Endothelial cell (in vitro differentiated cells): ENCODE measurements at regions not wholly inside any gene's neighbourhood (a gene's known extent, or its start where the extent isn't known, plus 50 kb on each side); places are given as distances from the start of the nearest gene placed in this dataset.

Source experiments
- DNase-seq: peaks from one replicate; pipeline ENCODE4 v3.0.0; 2021; ENCODE audit warnings: low spot score
- H3K27ac Mint-ChIP-seq: one replicate; pipeline ENCODE4 v1.8.0; 2021; ENCODE audit warnings: mixed read lengths, inconsistent platforms; ENCODE audit not compliant: unreplicated experiment
- H3K27me3 Mint-ChIP-seq: one replicate; pipeline ENCODE4 v1.8.0; 2021; ENCODE audit warnings: mild to moderate bottlenecking, moderate library complexity, mixed read lengths, inconsistent platforms; ENCODE audit not compliant: unreplicated experiment
- H3K36me3 Mint-ChIP-seq: one replicate; pipeline ENCODE4 v1.8.0; 2021; ENCODE audit warnings: mild to moderate bottlenecking, low read depth, mixed read lengths, inconsistent platforms; ENCODE audit not compliant: unreplicated experiment
- H3K4me1 Mint-ChIP-seq: one replicate; pipeline ENCODE4 v1.8.0; 2021; ENCODE audit warnings: mild to moderate bottlenecking, mixed read lengths, inconsistent platforms; ENCODE audit not compliant: unreplicated experiment
- H3K4me3 Mint-ChIP-seq: one replicate; pipeline ENCODE4 v1.8.0; 2021; ENCODE audit warnings: mild to moderate bottlenecking, mixed read lengths, inconsistent platforms; ENCODE audit not compliant: unreplicated experiment
- H3K9me3 Mint-ChIP-seq: one replicate; pipeline ENCODE4 v1.8.0; 2021; ENCODE audit warnings: mixed read lengths, inconsistent platforms; ENCODE audit not compliant: unreplicated experiment
- TF ChIP-seq, protein P1 (sequence below): fragments of 200-600 bp; sonication (generic); IDR thresholded peaks from one replicate; pipeline ENCODE4 v1.5.0; 2021; ENCODE audit warnings: antibody characterized with exemption; ENCODE audit not compliant: unreplicated experiment

DNA sequence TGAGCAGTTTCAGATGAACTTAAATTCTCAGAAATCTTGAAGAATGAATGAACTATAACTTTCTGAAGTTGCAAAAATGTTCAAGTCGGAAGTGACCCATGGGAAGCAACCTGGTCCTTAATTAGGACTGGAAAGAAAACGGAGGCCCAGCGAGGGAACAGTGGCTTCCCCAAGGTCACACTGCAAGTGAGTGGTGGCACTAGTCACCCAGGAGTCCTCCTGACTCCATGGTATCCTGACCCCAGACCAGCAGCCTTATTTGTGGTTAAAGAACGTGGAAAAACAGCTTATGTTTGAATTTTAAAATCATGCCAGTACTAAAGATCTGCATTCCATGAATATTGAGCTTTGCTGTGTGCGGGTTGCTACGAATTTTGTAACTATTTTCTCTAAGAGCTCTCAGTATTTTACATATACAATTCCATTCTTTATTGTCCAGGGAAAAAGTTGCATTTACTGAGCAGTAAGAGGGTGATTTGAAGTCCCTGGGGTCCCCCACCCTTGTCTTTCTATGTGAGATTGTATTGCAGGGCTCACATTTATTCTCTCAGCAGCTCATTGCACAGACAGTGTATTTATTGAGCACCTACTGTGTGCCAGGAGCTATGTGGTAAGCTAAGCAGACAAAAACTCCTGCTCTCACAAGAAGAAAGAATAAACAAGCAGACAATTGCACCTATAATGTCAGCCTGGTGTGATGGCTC is 61.6 kb upstream of the ATP5PO start:
- Mint-ChIP-seq H3K27ac (no peak overlapping the region), H3K9me3 (no peaks in the 10 kb centered on the region), H3K36me3 (no peaks in the 10 kb centered on the region), H3K4me3 (no peak overlapping the region), H3K4me1 (peaks cover 23% of the 10 kb centered on the region), H3K27me3 (no peaks in the 10 kb centered on the region)
- TF ChIP-seq, protein P1, sequence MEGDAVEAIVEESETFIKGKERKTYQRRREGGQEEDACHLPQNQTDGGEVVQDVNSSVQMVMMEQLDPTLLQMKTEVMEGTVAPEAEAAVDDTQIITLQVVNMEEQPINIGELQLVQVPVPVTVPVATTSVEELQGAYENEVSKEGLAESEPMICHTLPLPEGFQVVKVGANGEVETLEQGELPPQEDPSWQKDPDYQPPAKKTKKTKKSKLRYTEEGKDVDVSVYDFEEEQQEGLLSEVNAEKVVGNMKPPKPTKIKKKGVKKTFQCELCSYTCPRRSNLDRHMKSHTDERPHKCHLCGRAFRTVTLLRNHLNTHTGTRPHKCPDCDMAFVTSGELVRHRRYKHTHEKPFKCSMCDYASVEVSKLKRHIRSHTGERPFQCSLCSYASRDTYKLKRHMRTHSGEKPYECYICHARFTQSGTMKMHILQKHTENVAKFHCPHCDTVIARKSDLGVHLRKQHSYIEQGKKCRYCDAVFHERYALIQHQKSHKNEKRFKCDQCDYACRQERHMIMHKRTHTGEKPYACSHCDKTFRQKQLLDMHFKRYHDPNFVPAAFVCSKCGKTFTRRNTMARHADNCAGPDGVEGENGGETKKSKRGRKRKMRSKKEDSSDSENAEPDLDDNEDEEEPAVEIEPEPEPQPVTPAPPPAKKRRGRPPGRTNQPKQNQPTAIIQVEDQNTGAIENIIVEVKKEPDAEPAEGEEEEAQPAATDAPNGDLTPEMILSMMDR, result no peak
- no peak for DNase-seq

DNA sequence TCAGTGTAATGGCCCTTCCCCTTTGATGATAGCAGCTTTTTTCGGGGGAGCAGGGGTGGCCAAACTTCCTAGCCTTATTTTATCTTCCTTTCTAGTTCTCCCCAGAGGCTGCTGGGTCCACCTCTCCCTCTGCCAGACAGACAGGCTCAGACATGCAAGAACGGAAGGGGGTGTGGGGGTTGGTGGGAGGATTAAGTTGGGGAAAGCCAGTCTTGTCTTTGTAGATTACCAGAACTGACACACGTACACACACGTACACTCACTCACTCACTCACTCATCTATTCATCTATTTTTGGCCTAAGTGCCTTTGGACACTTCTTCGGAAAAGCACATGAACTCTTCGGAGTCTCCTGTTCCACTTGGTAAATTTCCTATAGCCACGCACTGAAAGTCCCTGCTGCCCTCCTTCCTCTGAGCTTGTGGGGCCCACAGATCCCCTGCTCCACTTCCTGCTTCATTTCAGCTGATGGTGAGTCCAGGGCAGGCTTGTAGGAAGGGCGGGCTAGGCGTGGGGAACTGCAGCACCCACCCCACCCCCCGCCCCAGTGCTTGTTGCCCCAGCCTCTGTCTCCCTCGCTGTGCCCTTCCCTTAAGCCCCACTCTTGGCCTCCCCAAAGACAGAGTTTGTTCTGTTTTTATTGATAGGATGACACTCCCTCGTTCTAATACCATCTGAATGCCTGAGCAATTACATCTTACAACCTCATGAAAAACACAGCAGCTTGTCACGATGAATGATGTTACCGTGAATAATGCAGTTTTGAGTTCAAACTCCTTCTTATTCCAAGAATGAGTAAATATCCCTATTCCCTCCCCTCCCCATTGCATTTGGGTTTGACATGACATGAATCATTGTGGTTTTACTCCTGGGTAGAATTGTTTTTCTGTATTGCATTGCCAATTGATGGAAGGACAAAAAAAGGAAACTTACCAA is 60.7 kb upstream of the ATP5PO start:
- peak overlapping the region; percentile 65 for H3K27ac Mint-ChIP-seq
- no peak for DNase-seq
- TF ChIP-seq, protein P1, result no peak
- H3K9me3 Mint-ChIP-seq, result no peaks in the 10 kb centered on the region
- H3K27me3 Mint-ChIP-seq, result no peaks in the 10 kb centered on the region
- peaks cover 27% of the 10 kb centered on the region for H3K4me1 Mint-ChIP-seq
- H3K4me3 Mint-ChIP-seq, result no peak overlapping the region
- no peaks in the 10 kb centered on the region for H3K36me3 Mint-ChIP-seq

DNA sequence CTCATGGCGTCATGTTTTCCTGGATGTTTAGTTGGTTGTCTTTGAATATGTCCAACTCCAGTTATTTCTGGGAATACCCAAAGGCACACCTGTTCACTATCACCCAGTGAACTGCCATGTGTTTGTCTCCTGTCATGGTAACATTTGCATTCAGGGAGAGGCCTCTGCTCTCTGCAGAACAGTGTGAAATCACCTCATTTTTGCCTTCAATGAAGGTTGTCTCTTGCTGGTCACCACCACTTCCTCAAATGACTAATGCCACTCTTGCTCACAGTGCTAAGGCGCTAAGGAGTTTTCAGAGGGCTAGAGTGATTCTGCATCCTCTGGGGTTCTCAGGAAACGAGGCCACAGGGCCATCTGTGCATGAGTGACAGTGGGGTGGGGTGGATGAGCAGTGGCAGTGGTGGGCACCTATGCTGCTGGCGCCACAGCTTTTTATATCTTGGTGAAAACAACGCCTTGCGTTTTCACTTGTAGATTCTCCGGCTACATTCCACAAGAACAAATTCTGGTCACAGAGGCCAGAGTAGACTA is 60.0 kb upstream of the ATP5PO start:
- no peaks in the 10 kb centered on the region for H3K36me3 Mint-ChIP-seq
- H3K27me3 Mint-ChIP-seq, result no peaks in the 10 kb centered on the region
- H3K9me3 Mint-ChIP-seq, result no peaks in the 10 kb centered on the region
- H3K4me3 Mint-ChIP-seq, result no peak overlapping the region
- no peak overlapping the region for H3K27ac Mint-ChIP-seq
- peaks cover 29% of the 10 kb centered on the region for H3K4me1 Mint-ChIP-seq
- TF ChIP-seq, protein P1, result no peak
- no peak for DNase-seq

DNA sequence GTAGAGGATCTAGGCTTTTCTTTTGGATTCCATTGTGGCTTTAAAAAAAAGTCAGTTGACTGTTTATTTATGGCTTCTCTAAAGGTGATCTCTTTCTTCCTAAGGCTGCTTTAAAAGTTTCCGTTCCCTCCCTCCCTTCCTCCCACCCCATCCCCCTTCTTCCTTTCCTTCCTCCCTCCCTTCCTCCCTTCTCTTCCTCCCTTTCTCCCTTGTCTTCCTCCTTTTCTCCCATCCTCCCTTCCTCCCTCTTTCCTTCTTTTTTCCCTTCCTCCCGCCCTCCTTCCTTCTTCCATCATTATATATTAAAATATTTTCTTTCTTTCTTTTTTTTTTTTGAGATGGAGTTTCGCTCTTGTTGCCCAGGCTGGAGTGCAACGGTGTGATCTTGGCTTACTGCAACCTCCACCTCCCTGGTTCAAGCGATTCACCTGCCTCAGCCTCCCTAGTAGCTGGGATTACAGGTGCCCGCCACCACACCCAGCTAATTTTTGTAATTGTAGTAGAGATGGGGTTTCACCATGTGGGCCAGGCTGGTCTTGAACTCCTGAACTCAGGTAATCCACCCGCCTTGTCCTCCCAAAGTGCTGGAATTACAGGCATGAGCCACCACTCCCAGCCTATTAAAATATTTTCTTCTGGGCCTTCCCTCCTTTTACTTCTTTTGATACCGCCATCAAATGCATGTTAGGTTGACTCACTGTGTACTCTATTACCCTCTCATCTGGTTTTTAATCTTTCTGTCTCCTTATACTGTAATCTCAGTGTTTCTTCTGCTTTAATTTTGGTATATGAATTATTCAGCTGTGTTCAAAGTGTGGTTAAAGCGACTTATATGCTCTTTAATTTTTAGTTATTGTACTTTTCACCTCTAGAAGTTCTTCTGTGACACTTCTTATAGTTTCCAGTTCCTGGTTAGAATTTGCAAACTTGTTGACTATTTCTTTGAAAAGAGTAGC is 59.2 kb upstream of the ATP5PO start:
- no peak for DNase-seq
- Mint-ChIP-seq H3K4me3 (peak overlapping the region; percentile 5), H3K9me3 (no peaks in the 10 kb centered on the region), H3K4me1 (peaks cover 34% of the 10 kb centered on the region), H3K27ac (no peak overlapping the region), H3K36me3 (no peaks in the 10 kb centered on the region), H3K27me3 (no peaks in the 10 kb centered on the region)
- TF ChIP-seq, protein P1, result no peak
